Neutrophil (primary cell): ENCODE measurements at regions not wholly inside any gene's neighbourhood (a gene's known extent, or its start where the extent isn't known, plus 50 kb on each side); places are given as distances from the start of the nearest gene placed in this dataset.

Experiments used
- H3K27ac ChIP-seq: fragments of 200-600 bp; sonication (generic); 2 replicates; pipeline ENCODE4 v1.5.1; 2016; ENCODE audit warnings: mild to moderate bottlenecking, moderate library complexity
- H3K27me3 ChIP-seq: fragments of 200-600 bp; sonication (generic); 2 replicates; pipeline ENCODE4 v1.6.0; 2016; ENCODE audit warnings: mild to moderate bottlenecking
- H3K36me3 ChIP-seq: fragments of 200-600 bp; sonication (generic); 2 replicates; pipeline ENCODE4 v1.5.1; 2017
- H3K4me1 ChIP-seq, 2 experiments: fragments of 200-600 bp in 1 of 2; sonication (generic) in 1 of 2; 1 replicate in 1 of 2; 2 replicates in 1 of 2; pipeline versions ENCODE4 v1.5.1 to v1.6.1; 2013 to 2016; ENCODE audit warnings: low read depth in 1 of 2, low read length in 1 of 2, mild to moderate bottlenecking in 1 of 2, moderate library complexity in 1 of 2; ENCODE audit not compliant: control insufficient read depth in 1 of 2, insufficient read depth in 1 of 2
- H3K4me3 ChIP-seq, 2 experiments: fragments of 200-600 bp in 1 of 2; sonication (generic) in 1 of 2; 1 replicate in 1 of 2; 2 replicates in 1 of 2; pipeline ENCODE4 v1.5.1; 2013 to 2016; ENCODE audit warnings: low read depth in 1 of 2, low read length in 1 of 2, mild to moderate bottlenecking in 1 of 2, moderate library complexity in 1 of 2
- H3K9me3 ChIP-seq: fragments of 200-600 bp; sonication (generic); 2 replicates; pipeline ENCODE4 v1.5.1; 2016
- CTCF ChIP-seq: fragments of 200-600 bp; sonication (generic); IDR thresholded peaks from 2 replicates; pipeline ENCODE4 v1.5.1; 2016; ENCODE audit warnings: antibody characterized with exemption

- H3K4me3 ChIP-seq, result no peak overlapping the region
- H3K9me3 ChIP-seq, result no peaks in the 10 kb centered on the region
- TF ChIP-seq CTCF, result no peak
- no peak overlapping the region for H3K27ac ChIP-seq
- no peaks in the 10 kb centered on the region for H3K4me1 ChIP-seq
- H3K27me3 ChIP-seq, result no peaks in the 10 kb centered on the region
- H3K36me3 ChIP-seq, result no peaks in the 10 kb centered on the region
These were observed 550.6 kb upstream of the ARGLU1 start for GRCh38 chr13:107118506-107118905.

GRCh38 chr13:107117327-107118012 is 549.5 kb upstream of the ARGLU1 start:
- Histone ChIP-seq H3K36me3 (no peaks in the 10 kb centered on the region), H3K27ac (no peak overlapping the region), H3K9me3 (no peaks in the 10 kb centered on the region), H3K4me1 (no peaks in the 10 kb centered on the region), H3K4me3 (no peak overlapping the region), H3K27me3 (no peaks in the 10 kb centered on the region)
- TF ChIP-seq CTCF, result no peak

GRCh38 chr13:107113387-107113786 is 545.5 kb upstream of the ARGLU1 start:
- Histone ChIP-seq H3K4me3 (no peak overlapping the region), H3K27ac (no peak overlapping the region), H3K9me3 (no peaks in the 10 kb centered on the region), H3K4me1 (no peaks in the 10 kb centered on the region), H3K27me3 (no peaks in the 10 kb centered on the region), H3K36me3 (no peaks in the 10 kb centered on the region)
- TF ChIP-seq CTCF, result no peak

GRCh38 chr13:107111248-107111647 is 543.3 kb upstream of the ARGLU1 start:
- Histone ChIP-seq H3K4me3 (no peak overlapping the region), H3K9me3 (no peaks in the 10 kb centered on the region), H3K36me3 (no peaks in the 10 kb centered on the region), H3K4me1 (no peaks in the 10 kb centered on the region), H3K27me3 (no peaks in the 10 kb centered on the region), H3K27ac (no peak overlapping the region)
- no peak for TF ChIP-seq CTCF

GRCh38 chr13:107104631-107105030 is 536.7 kb upstream of the ARGLU1 start:
- Histone ChIP-seq H3K27me3 (no peaks in the 10 kb centered on the region), H3K27ac (no peak overlapping the region), H3K9me3 (no peaks in the 10 kb centered on the region), H3K36me3 (no peaks in the 10 kb centered on the region), H3K4me1 (no peaks in the 10 kb centered on the region), H3K4me3 (no peak overlapping the region)
- no peak for TF ChIP-seq CTCF
